GM12874 (cell line): ENCODE measurements at regions not wholly inside any gene's neighbourhood (a gene's known extent, or its start where the extent isn't known, plus 50 kb on each side); places are given as distances from the start of the nearest gene placed in this dataset.

Experiments
- CTCF ChIP-seq: IDR thresholded peaks from 2 replicates; pipeline ENCODE4 v1.5.1; 2011; ENCODE audit warnings: low read depth, mild to moderate bottlenecking, control low read depth, low read length, moderate library complexity; ENCODE audit not compliant: insufficient read depth

GRCh38 chr19:31610018-31610417 is 260.8 kb upstream of the TSHZ3 start:
- no peak for TF ChIP-seq CTCF

GRCh38 chr19:31611046-31611877 is 262.0 kb upstream of the TSHZ3 start:
- TF ChIP-seq CTCF: no peak

- TF ChIP-seq CTCF: no peak
Observed at GRCh38 chr19:31612873-31613272, 263.6 kb upstream of the TSHZ3 start.

- no peak for TF ChIP-seq CTCF
Observed at GRCh38 chr19:31613683-31614219, 264.5 kb upstream of the TSHZ3 start.

- no peak for TF ChIP-seq CTCF
Observed at GRCh38 chr19:31616031-31616430, 266.8 kb upstream of the TSHZ3 start.

- TF ChIP-seq CTCF: no peak
Observed at GRCh38 chr19:31617010-31617585, 267.9 kb upstream of the TSHZ3 start.

- no peak for TF ChIP-seq CTCF
Observed at GRCh38 chr19:31625056-31625455, 275.8 kb upstream of the TSHZ3 start.
